ENCODE measurements at regions not wholly inside any gene's neighbourhood (a gene's known extent, or its start where the extent isn't known, plus 50 kb on each side); places are given as distances from the start of the nearest gene placed in this dataset.

DNA sequence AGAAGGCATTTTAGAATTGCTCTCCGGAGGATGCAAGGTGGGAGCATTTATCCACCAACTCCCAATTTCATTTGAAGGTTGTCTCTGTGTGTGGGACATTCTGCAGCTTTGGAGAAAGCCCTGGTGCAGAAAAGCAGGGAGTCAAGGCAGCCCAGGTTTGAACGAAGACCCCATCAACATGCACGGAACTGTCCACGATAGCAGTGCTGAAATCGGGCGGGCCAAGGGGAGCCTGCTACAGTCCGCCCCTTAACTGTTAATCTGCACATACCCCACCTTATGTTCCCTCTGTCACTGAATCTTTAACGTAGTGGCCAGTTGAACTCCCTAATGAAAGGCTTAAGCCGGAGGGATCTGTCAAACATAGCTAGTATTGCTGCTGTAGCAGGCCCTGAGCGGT lies 68.8 kb upstream of the C1orf174 start:
- no peak for TF ChIP-seq YY1 (IDR thresholded peaks at IDR 0.05; ENCODE audit: low read depth)
- TF ChIP-seq TAF1 (IDR thresholded peaks at IDR 0.05; ENCODE audit: low read depth), result no peak
- TF ChIP-seq RAD21 (IDR thresholded peaks at IDR 0.05; ENCODE audit: low read depth), result no peak
- TF ChIP-seq, protein P1, sequence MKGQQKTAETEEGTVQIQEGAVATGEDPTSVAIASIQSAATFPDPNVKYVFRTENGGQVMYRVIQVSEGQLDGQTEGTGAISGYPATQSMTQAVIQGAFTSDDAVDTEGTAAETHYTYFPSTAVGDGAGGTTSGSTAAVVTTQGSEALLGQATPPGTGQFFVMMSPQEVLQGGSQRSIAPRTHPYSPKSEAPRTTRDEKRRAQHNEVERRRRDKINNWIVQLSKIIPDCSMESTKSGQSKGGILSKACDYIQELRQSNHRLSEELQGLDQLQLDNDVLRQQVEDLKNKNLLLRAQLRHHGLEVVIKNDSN (IDR thresholded peaks at IDR 0.05), result no peak
- no peak for TF ChIP-seq ZBTB7A (IDR thresholded peaks at IDR 0.05; ENCODE audit: low read depth)
- TF ChIP-seq EGR1 (IDR thresholded peaks at IDR 0.05), result no peak
- no peak for TF ChIP-seq CEBPB (IDR thresholded peaks at IDR 0.05)
- TF ChIP-seq TEAD4 (IDR thresholded peaks at IDR 0.05), result no peak
- TF ChIP-seq EP300 (IDR thresholded peaks at IDR 0.05; ENCODE audit: borderline replicate concordance), result no peak
- no peak for TF ChIP-seq TCF12 (IDR thresholded peaks at IDR 0.05; ENCODE audit: low read depth)
- TF ChIP-seq, protein P2, sequence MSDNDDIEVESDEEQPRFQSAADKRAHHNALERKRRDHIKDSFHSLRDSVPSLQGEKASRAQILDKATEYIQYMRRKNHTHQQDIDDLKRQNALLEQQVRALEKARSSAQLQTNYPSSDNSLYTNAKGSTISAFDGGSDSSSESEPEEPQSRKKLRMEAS (IDR thresholded peaks at IDR 0.05), result no peak
- TF ChIP-seq, protein P3, sequence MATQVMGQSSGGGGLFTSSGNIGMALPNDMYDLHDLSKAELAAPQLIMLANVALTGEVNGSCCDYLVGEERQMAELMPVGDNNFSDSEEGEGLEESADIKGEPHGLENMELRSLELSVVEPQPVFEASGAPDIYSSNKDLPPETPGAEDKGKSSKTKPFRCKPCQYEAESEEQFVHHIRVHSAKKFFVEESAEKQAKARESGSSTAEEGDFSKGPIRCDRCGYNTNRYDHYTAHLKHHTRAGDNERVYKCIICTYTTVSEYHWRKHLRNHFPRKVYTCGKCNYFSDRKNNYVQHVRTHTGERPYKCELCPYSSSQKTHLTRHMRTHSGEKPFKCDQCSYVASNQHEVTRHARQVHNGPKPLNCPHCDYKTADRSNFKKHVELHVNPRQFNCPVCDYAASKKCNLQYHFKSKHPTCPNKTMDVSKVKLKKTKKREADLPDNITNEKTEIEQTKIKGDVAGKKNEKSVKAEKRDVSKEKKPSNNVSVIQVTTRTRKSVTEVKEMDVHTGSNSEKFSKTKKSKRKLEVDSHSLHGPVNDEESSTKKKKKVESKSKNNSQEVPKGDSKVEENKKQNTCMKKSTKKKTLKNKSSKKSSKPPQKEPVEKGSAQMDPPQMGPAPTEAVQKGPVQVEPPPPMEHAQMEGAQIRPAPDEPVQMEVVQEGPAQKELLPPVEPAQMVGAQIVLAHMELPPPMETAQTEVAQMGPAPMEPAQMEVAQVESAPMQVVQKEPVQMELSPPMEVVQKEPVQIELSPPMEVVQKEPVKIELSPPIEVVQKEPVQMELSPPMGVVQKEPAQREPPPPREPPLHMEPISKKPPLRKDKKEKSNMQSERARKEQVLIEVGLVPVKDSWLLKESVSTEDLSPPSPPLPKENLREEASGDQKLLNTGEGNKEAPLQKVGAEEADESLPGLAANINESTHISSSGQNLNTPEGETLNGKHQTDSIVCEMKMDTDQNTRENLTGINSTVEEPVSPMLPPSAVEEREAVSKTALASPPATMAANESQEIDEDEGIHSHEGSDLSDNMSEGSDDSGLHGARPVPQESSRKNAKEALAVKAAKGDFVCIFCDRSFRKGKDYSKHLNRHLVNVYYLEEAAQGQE (IDR thresholded peaks at IDR 0.05; ENCODE audit: low read depth), result peak; percentile 90

All from Ishikawa (cell line).